GM19468 (cell line): ENCODE measurements at regions not wholly inside any gene's neighbourhood (a gene's known extent, or its start where the extent isn't known, plus 50 kb on each side); places are given as distances from the start of the nearest gene placed in this dataset.

Experiments used
- ATAC-seq: cut with Tn5 transposase; IDR thresholded peaks from one replicate; pipeline ENCODE4 v1.9.1; 2021; ENCODE audit warnings: mild to moderate bottlenecking, moderate library complexity, moderate number of reproducible peaks; ENCODE audit not compliant: unreplicated experiment; ENCODE audit errors: extremely low read depth

GRCh38 chr9:14560194-14560593, 133.0 kb downstream of the ZDHHC21 start:
- ATAC-seq: peak; percentile 52

GRCh38 chr9:14554886-14555285, 138.3 kb downstream of the ZDHHC21 start:
- no peak for ATAC-seq

GRCh38 chr9:14547245-14548060, 145.8 kb downstream of the ZDHHC21 start:
- ATAC-seq: no peak

- no peak for ATAC-seq
These were observed 146.5 kb downstream of the ZDHHC21 start for GRCh38 chr9:14546693-14547092.

GRCh38 chr9:14542071-14542470, 151.2 kb downstream of the ZDHHC21 start:
- ATAC-seq: no peak

- no peak for ATAC-seq
These were observed 154.7 kb downstream of the ZDHHC21 start for GRCh38 chr9:14538526-14538925.

- ATAC-seq: no peak
These were observed 157.9 kb downstream of the ZDHHC21 start for GRCh38 chr9:14535161-14535955.

GRCh38 chr9:14533867-14534640, 159.2 kb downstream of the ZDHHC21 start:
- ATAC-seq: no peak

GRCh38 chr9:14532456-14533115, 160.6 kb downstream of the ZDHHC21 start:
- ATAC-seq: no peak

- ATAC-seq: no peak
These were observed 161.6 kb downstream of the ZDHHC21 start for GRCh38 chr9:14531341-14532269.

GRCh38 chr9:14530841-14531240, 162.4 kb downstream of the ZDHHC21 start:
- no peak for ATAC-seq

- ATAC-seq: no peak
These were observed 162.9 kb downstream of the ZDHHC21 start for GRCh38 chr9:14530366-14530765.

- no peak for ATAC-seq
These were observed 163.6 kb downstream of the ZDHHC21 start for GRCh38 chr9:14529629-14530028.

- ATAC-seq: no peak
These were observed 164.2 kb downstream of the ZDHHC21 start for GRCh38 chr9:14529054-14529453.

- no peak for ATAC-seq
These were observed 166.7 kb downstream of the ZDHHC21 start for GRCh38 chr9:14526504-14526903.

- no peak for ATAC-seq
These were observed 167.4 kb downstream of the ZDHHC21 start for GRCh38 chr9:14525856-14526255.

GRCh38 chr9:14524873-14525515, 168.2 kb downstream of the ZDHHC21 start:
- ATAC-seq: no peak

- no peak for ATAC-seq
These were observed 169.7 kb downstream of the ZDHHC21 start for GRCh38 chr9:14523545-14523944.
